ENCODE measurements at regions not wholly inside any gene's neighbourhood (a gene's known extent, or its start where the extent isn't known, plus 50 kb on each side); places are given as distances from the start of the nearest gene placed in this dataset.

GRCh38 chr6:19299129-19299528 is 538.0 kb upstream of the ID4 start (continued):
- TF ChIP-seq DACH1 (IDR thresholded peaks at IDR 0.05; ENCODE audit: partially characterized antibody), result no peak
- TF ChIP-seq RREB1 (CRISPR knock-in tag; IDR thresholded peaks at IDR 0.05), result no peak
- TF ChIP-seq CHD7 (IDR thresholded peaks at IDR 0.05; ENCODE audit: low read depth, low read length), result no peak
- no peak for TF ChIP-seq NRF1 (conservative IDR thresholded peaks at IDR 0.05 in 1 of 2, IDR thresholded peaks at IDR 0.05 in 1 of 2)
